SK-N-SH treated with all-trans-retinoic acid at 6 μM for 48 hours (cell line): ENCODE measurements at regions not wholly inside any gene's neighbourhood (a gene's known extent, or its start where the extent isn't known, plus 50 kb on each side); places are given as distances from the start of the nearest gene placed in this dataset.

Experiments
- ATAC-seq: fragments of 200-7000 bp; cut with Tn5 transposase; 3 replicates; pipeline ENCODE4 v1.9.1; 2020; ENCODE audit warnings: mild to moderate bottlenecking, moderate library complexity
- ARNTL ChIP-seq: fragments of 450-650 bp; formaldehyde crosslinking; IDR thresholded peaks from 2 replicates; pipeline ENCODE4 v1.5.0; 2020; ENCODE audit warnings: low read depth, mild to moderate bottlenecking, moderate library complexity, borderline replicate concordance
- BACH2 ChIP-seq: fragments of 250-450 bp; sonication (Bioruptor Pico); IDR thresholded peaks from 2 replicates; pipeline ENCODE4 v1.9.0; 2021; ENCODE audit warnings: mild to moderate bottlenecking, borderline replicate concordance
- CREB5 ChIP-seq: fragments of 250-450 bp; sonication (Bioruptor Pico); IDR thresholded peaks from 2 replicates; pipeline ENCODE4 v1.5.1; 2020; ENCODE audit warnings: low read depth, mild to moderate bottlenecking, moderate library complexity
- CSDC2 ChIP-seq: fragments of 250-450 bp; sonication (Bioruptor Pico); IDR thresholded peaks from 2 replicates; pipeline ENCODE4 v1.5.0; 2020; ENCODE audit warnings: mild to moderate bottlenecking, moderate library complexity
- CSRNP3 ChIP-seq: fragments of 250-450 bp; sonication (Bioruptor Pico); IDR thresholded peaks from 2 replicates; pipeline ENCODE4 v1.5.1; 2021; ENCODE audit warnings: mild to moderate bottlenecking, moderate library complexity
- ESRRG ChIP-seq: fragments of 250-450 bp; sonication (Bioruptor Pico); IDR thresholded peaks from 2 replicates; pipeline ENCODE4 v1.6.1; 2021; ENCODE audit warnings: mild to moderate bottlenecking
- GLIS3 ChIP-seq: fragments of 250-450 bp; sonication (Bioruptor Pico); IDR thresholded peaks from 2 replicates; pipeline ENCODE4 v1.5.0; 2020; ENCODE audit warnings: mild to moderate bottlenecking, moderate library complexity
- ISL1 ChIP-seq: fragments of 250-450 bp; sonication (Bioruptor Pico); IDR thresholded peaks from 2 replicates; pipeline ENCODE4 v2.1.2; 2022; ENCODE audit warnings: mild to moderate bottlenecking, moderate library complexity
- OSR1 ChIP-seq: fragments of 250-450 bp; sonication (Bioruptor Pico); IDR thresholded peaks from 2 replicates; pipeline ENCODE4 v1.8.0; 2022; ENCODE audit warnings: moderate library complexity, mild to moderate bottlenecking, inconsistent platforms
- POU6F1 ChIP-seq: fragments of 250-450 bp; sonication (Bioruptor Pico); IDR thresholded peaks from 2 replicates; pipeline ENCODE4 v1.8.0; 2021; ENCODE audit warnings: low read depth, mild to moderate bottlenecking, moderate library complexity, borderline replicate concordance
- RARB ChIP-seq: fragments of 250-450 bp; sonication (Bioruptor Pico); IDR thresholded peaks from 2 replicates; pipeline ENCODE4 v1.8.0; 2021; ENCODE audit warnings: mild to moderate bottlenecking, moderate library complexity
- TCF4 ChIP-seq: fragments of 250-450 bp; sonication (Bioruptor Pico); IDR thresholded peaks from 2 replicates; pipeline ENCODE4 v1.8.0; 2021; ENCODE audit warnings: mild to moderate bottlenecking, moderate library complexity, borderline replicate concordance
- TSHZ2 ChIP-seq: fragments of 250-450 bp; sonication (Bioruptor Pico); IDR thresholded peaks from 2 replicates; pipeline ENCODE4 v1.5.0; 2020; ENCODE audit warnings: mild to moderate bottlenecking, moderate library complexity
- ZC3H10 ChIP-seq: fragments of 250-450 bp; sonication (Bioruptor Pico); IDR thresholded peaks from 2 replicates; pipeline ENCODE4 v1.5.1; 2021; ENCODE audit warnings: mild to moderate bottlenecking, moderate library complexity
- ZNF565 ChIP-seq: fragments of 450-650 bp; formaldehyde crosslinking; conservative IDR thresholded peaks from 2 replicates; pipeline ENCODE4 v1.5.0; 2020; ENCODE audit warnings: low read depth, mild to moderate bottlenecking, moderate library complexity
- ZNF70 ChIP-seq: fragments of 450-650 bp; formaldehyde crosslinking; IDR thresholded peaks from 2 replicates; pipeline ENCODE4 v1.5.0; 2020; ENCODE audit warnings: mild to moderate bottlenecking, moderate library complexity
- TF ChIP-seq, protein P1 (sequence below): fragments of 250-450 bp; sonication (Bioruptor Pico); IDR thresholded peaks from 2 replicates; pipeline ENCODE4 v1.8.0; 2020; ENCODE audit warnings: mild to moderate bottlenecking, moderate library complexity, borderline replicate concordance

DNA sequence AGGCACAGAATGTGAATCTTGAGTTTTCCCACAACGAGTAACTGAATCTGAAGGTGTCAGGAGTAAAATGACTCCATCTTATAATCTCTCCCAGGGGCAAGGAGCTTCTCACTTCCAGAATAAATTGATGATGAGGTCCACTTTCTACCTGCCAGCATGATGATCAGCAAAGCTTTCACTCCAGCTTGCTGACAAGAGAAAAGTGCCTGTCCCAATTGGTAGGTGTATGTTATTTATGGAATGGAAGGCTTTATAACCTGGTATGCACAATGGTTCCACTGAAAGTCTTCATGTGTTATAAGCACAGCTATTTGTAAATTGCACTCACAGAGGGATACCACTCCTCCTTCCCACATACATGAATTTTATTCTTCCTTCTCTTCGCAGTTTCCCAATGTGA is 401.0 kb upstream of the UBE2E3 start:
- no peak for TF ChIP-seq BACH2 (CRISPR knock-in tag)
- no peak for TF ChIP-seq ZC3H10 (CRISPR knock-in tag)
- no peak for TF ChIP-seq ZNF565 (CRISPR knock-in tag)
- no peak for TF ChIP-seq CSRNP3 (CRISPR knock-in tag)
- TF ChIP-seq, protein P1, sequence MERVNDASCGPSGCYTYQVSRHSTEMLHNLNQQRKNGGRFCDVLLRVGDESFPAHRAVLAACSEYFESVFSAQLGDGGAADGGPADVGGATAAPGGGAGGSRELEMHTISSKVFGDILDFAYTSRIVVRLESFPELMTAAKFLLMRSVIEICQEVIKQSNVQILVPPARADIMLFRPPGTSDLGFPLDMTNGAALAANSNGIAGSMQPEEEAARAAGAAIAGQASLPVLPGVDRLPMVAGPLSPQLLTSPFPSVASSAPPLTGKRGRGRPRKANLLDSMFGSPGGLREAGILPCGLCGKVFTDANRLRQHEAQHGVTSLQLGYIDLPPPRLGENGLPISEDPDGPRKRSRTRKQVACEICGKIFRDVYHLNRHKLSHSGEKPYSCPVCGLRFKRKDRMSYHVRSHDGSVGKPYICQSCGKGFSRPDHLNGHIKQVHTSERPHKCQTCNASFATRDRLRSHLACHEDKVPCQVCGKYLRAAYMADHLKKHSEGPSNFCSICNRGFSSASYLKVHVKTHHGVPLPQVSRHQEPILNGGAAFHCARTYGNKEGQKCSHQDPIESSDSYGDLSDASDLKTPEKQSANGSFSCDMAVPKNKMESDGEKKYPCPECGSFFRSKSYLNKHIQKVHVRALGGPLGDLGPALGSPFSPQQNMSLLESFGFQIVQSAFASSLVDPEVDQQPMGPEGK (CRISPR knock-in tag): no peak
- TF ChIP-seq TCF4: no peak
- no peak for TF ChIP-seq RARB (CRISPR knock-in tag)
- no peak for TF ChIP-seq CSDC2 (CRISPR knock-in tag)
- TF ChIP-seq ISL1 (CRISPR knock-in tag): no peak
- TF ChIP-seq ZNF70 (CRISPR knock-in tag): no peak
- TF ChIP-seq GLIS3: no peak
- TF ChIP-seq ESRRG (CRISPR knock-in tag): no peak
- no peak for TF ChIP-seq OSR1 (CRISPR knock-in tag)
- ATAC-seq: no peak

- TF ChIP-seq ZNF565 (CRISPR knock-in tag) (no peak), ZC3H10 (CRISPR knock-in tag) (no peak), RARB (CRISPR knock-in tag) (no peak), TCF4 (no peak), ISL1 (CRISPR knock-in tag) (no peak), POU6F1 (CRISPR knock-in tag) (no peak), GLIS3 (no peak), TSHZ2 (CRISPR knock-in tag) (no peak), CREB5 (no peak), CSRNP3 (CRISPR knock-in tag) (no peak), ARNTL (CRISPR knock-in tag) (no peak)
- TF ChIP-seq, protein P1 (CRISPR knock-in tag): no peak
- no peak for ATAC-seq
These were observed 402.0 kb upstream of the UBE2E3 start for GRCh38 chr2:180578441-180578840.
